HepG2 (cell line): ENCODE measurements at regions not wholly inside any gene's neighbourhood (a gene's known extent, or its start where the extent isn't known, plus 50 kb on each side); places are given as distances from the start of the nearest gene placed in this dataset.
A peak's percentile ranks its signal among the peaks of the same experiment; 100 is the strongest.

Source experiments
- BRD4 ChIP-seq: sonication (generic); formaldehyde crosslinking; IDR thresholded peaks from 2 replicates; pipeline ENCODE4 v1.4.0; 2020; ENCODE audit warnings: missing genetic modification reagents
- CAMTA2 ChIP-seq: sonication (generic); formaldehyde crosslinking; IDR thresholded peaks from 2 replicates; pipeline ENCODE4 v1.4.0; 2020; ENCODE audit warnings: mild to moderate bottlenecking, missing genetic modification reagents, borderline replicate concordance
- FOXK1 ChIP-seq: sonication (generic); formaldehyde crosslinking; IDR thresholded peaks from 2 replicates; pipeline ENCODE4 v1.4.0; 2020; ENCODE audit warnings: low read depth, missing genetic modification reagents, borderline replicate concordance
- GPN1 ChIP-seq: sonication (generic); formaldehyde crosslinking; IDR thresholded peaks from 2 replicates; pipeline ENCODE4 v1.5.1; 2020; ENCODE audit warnings: missing genetic modification reagents, borderline replicate concordance
- HOXA9 ChIP-seq: sonication (generic); formaldehyde crosslinking; IDR thresholded peaks from 2 replicates; pipeline ENCODE4 v1.8.1; 2022; ENCODE audit warnings: missing genetic modification reagents, mild to moderate bottlenecking, moderate library complexity, borderline replicate concordance
- KAT8 ChIP-seq: IDR thresholded peaks from 2 replicates; pipeline ENCODE4 v1.6.1; 2016; ENCODE audit warnings: missing genetic modification reagents, missing compliant biosample characterization
- KLF11 ChIP-seq: IDR thresholded peaks from 2 replicates; pipeline ENCODE4 v1.6.1; 2016; ENCODE audit warnings: missing compliant biosample characterization
- MXI1 ChIP-seq: IDR thresholded peaks from 3 replicates; pipeline ENCODE4 v1.6.1; 2012; ENCODE audit warnings: low read depth, low read length, inconsistent platforms, borderline replicate concordance
- SP2 ChIP-seq: sonication (generic); formaldehyde crosslinking; IDR thresholded peaks from 2 replicates; pipeline ENCODE4 v1.5.1; 2020; ENCODE audit warnings: mild to moderate bottlenecking, missing genetic modification reagents
- SRSF1 ChIP-seq: fragments of 200-400 bp; formaldehyde crosslinking; optimal IDR thresholded peaks from 2 replicates; pipeline ENCODE3; 2017; ENCODE audit warnings: mild to moderate bottlenecking, low read depth, low read length, moderate library complexity
- TMF1 ChIP-seq: sonication (generic); formaldehyde crosslinking; IDR thresholded peaks from 2 replicates; pipeline ENCODE4 v1.8.1; 2022; ENCODE audit warnings: low read depth, missing genetic modification reagents
- YEATS2 ChIP-seq: sonication (generic); formaldehyde crosslinking; IDR thresholded peaks from 2 replicates; pipeline ENCODE4 v1.4.0; 2020; ENCODE audit warnings: missing genetic modification reagents, borderline replicate concordance
- YEATS4 ChIP-seq: sonication (generic); formaldehyde crosslinking; IDR thresholded peaks from 2 replicates; pipeline ENCODE4 v1.4.0; 2020; ENCODE audit warnings: missing genetic modification reagents, borderline replicate concordance
- ZBTB38 ChIP-seq: sonication (generic); formaldehyde crosslinking; IDR thresholded peaks from 2 replicates; pipeline ENCODE4 v1.5.1; 2020; ENCODE audit warnings: mild to moderate bottlenecking, missing genetic modification reagents
- ZNF101 ChIP-seq: sonication (generic); formaldehyde crosslinking; IDR thresholded peaks from 2 replicates; pipeline ENCODE4 v1.4.0; 2020; ENCODE audit warnings: mild to moderate bottlenecking, low read depth, missing genetic modification reagents, borderline replicate concordance
- ZNF350 ChIP-seq: sonication (generic); formaldehyde crosslinking; IDR thresholded peaks from 2 replicates; pipeline ENCODE4 v1.4.0; 2020; ENCODE audit warnings: mild to moderate bottlenecking, low read depth, missing genetic modification reagents, borderline replicate concordance
- ZNF780A ChIP-seq: sonication (generic); formaldehyde crosslinking; IDR thresholded peaks from 2 replicates; pipeline ENCODE4 v1.8.0; 2022; ENCODE audit warnings: mild to moderate bottlenecking, missing genetic modification reagents, moderate library complexity
- ZSCAN25 ChIP-seq: sonication (generic); formaldehyde crosslinking; IDR thresholded peaks from 2 replicates; pipeline ENCODE4 v1.8.0; 2022; ENCODE audit warnings: mild to moderate bottlenecking, missing genetic modification reagents
- TF ChIP-seq, protein P1 (sequence below): IDR thresholded peaks from 2 replicates; pipeline ENCODE4 v1.6.1; 2016; ENCODE audit warnings: missing compliant biosample characterization, missing genetic modification reagents, borderline replicate concordance
- TF ChIP-seq, protein P2 (sequence below): sonication (generic); formaldehyde crosslinking; IDR thresholded peaks from 2 replicates; pipeline ENCODE4 v1.4.0; 2020; ENCODE audit warnings: missing genetic modification reagents
- TF ChIP-seq, protein P3 (sequence below): sonication (generic); IDR thresholded peaks from 2 replicates; pipeline ENCODE4 v1.6.1; 2016; ENCODE audit warnings: low read depth, borderline replicate concordance
- TF ChIP-seq, protein P4 (sequence below): sonication (generic); formaldehyde crosslinking; IDR thresholded peaks from 2 replicates; pipeline ENCODE4 v1.4.0; 2020; ENCODE audit warnings: missing genetic modification reagents, borderline replicate concordance

DNA sequence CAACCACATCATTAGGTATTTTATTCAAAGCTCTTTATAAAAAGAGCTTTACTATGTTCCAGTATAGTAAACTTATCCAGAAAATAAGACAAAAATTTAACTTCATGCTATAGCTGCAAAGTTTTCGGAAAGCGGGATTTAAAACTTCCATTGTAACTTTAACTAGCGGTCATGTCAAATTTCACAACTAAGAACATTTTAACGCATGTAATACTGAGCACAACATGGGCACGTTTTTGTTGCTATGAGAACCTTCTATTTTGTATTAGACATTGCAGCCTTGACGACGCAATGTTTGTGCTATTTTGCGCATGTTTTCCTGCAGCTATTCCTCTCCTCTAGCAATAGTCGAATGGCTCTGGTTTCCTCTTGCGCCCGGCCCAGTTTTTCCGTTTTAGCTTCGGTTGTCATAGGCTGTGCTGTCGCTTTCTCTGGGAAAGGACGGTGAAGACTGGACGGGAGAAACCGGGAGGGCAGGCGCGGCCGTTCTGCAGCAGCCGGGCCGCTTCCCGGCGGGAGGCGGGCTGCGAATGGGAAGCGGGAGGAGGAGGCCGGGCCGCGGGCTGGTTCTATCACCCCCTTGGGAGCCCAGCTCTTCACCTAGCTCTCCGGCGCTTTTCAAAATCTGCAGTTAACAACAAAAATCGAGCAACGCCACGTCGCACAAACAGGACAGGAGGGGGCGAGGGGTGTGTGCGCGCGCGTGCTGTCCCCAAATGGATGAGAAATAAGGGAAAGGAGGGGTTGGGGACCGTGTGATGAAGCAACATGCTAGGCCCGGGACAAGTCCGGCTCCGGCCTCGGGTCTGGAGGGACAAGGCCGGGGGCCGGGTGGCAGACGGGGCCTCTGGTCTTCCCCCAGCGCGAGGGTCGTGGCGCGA, 105.3 kb upstream of the HNRNPU start (continued):
- TF ChIP-seq ZSCAN25 (CRISPR knock-in tag) (peak; percentile 67), YEATS4 (peak; percentile 75), MXI1 (peak; percentile 64; the same call in 1 of the 3 replicates), BRD4 (0 out of 2 replicates have a peak, but pooled peaks have one; percentile 15), YEATS2 (CRISPR knock-in tag) (peak; percentile 68; the same call in 1 of the 2 replicates), CAMTA2 (CRISPR knock-in tag) (no peak), TMF1 (CRISPR knock-in tag) (peak; percentile 17; the same call in 1 of the 2 replicates), ZBTB38 (peak; percentile 59; the same call in 1 of the 2 replicates), KAT8 (peak; percentile 40; the same call in 1 of the 2 replicates), SRSF1 (peak; percentile 90), ZNF780A (CRISPR knock-in tag) (peak; percentile 54; the same call in 1 of the 2 replicates), KLF11 (0 out of 2 replicates have a peak, but pooled peaks have one; percentile 15), ZNF350 (CRISPR knock-in tag) (peak; percentile 78; the same call in 1 of the 2 replicates), FOXK1 (CRISPR knock-in tag) (no peak), SP2 (CRISPR knock-in tag) (no peak), GPN1 (CRISPR knock-in tag) (no peak), HOXA9 (CRISPR knock-in tag) (0 out of 2 replicates have a peak, but pooled peaks have one; percentile 7), ZNF101 (0 out of 2 replicates have a peak, but pooled peaks have one; percentile 4)
- TF ChIP-seq, protein P1, sequence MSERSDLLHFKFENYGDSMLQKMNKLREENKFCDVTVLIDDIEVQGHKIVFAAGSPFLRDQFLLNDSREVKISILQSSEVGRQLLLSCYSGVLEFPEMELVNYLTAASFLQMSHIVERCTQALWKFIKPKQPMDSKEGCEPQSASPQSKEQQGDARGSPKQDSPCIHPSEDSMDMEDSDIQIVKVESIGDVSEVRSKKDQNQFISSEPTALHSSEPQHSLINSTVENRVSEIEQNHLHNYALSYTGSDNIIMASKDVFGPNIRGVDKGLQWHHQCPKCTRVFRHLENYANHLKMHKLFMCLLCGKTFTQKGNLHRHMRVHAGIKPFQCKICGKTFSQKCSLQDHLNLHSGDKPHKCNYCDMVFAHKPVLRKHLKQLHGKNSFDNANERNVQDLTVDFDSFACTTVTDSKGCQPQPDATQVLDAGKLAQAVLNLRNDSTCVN (CRISPR knock-in tag), result 0 out of 2 replicates have a peak, but pooled peaks have one; percentile 31
- TF ChIP-seq, protein P2, sequence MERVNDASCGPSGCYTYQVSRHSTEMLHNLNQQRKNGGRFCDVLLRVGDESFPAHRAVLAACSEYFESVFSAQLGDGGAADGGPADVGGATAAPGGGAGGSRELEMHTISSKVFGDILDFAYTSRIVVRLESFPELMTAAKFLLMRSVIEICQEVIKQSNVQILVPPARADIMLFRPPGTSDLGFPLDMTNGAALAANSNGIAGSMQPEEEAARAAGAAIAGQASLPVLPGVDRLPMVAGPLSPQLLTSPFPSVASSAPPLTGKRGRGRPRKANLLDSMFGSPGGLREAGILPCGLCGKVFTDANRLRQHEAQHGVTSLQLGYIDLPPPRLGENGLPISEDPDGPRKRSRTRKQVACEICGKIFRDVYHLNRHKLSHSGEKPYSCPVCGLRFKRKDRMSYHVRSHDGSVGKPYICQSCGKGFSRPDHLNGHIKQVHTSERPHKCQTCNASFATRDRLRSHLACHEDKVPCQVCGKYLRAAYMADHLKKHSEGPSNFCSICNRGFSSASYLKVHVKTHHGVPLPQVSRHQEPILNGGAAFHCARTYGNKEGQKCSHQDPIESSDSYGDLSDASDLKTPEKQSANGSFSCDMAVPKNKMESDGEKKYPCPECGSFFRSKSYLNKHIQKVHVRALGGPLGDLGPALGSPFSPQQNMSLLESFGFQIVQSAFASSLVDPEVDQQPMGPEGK (CRISPR knock-in tag), result peak; percentile 71; the same call in 1 of the 2 replicates
- TF ChIP-seq, protein P3, sequence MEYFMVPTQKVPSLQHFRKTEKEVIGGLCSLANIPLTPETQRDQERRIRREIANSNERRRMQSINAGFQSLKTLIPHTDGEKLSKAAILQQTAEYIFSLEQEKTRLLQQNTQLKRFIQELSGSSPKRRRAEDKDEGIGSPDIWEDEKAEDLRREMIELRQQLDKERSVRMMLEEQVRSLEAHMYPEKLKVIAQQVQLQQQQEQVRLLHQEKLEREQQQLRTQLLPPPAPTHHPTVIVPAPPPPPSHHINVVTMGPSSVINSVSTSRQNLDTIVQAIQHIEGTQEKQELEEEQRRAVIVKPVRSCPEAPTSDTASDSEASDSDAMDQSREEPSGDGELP, result no peak
- TF ChIP-seq, protein P4, sequence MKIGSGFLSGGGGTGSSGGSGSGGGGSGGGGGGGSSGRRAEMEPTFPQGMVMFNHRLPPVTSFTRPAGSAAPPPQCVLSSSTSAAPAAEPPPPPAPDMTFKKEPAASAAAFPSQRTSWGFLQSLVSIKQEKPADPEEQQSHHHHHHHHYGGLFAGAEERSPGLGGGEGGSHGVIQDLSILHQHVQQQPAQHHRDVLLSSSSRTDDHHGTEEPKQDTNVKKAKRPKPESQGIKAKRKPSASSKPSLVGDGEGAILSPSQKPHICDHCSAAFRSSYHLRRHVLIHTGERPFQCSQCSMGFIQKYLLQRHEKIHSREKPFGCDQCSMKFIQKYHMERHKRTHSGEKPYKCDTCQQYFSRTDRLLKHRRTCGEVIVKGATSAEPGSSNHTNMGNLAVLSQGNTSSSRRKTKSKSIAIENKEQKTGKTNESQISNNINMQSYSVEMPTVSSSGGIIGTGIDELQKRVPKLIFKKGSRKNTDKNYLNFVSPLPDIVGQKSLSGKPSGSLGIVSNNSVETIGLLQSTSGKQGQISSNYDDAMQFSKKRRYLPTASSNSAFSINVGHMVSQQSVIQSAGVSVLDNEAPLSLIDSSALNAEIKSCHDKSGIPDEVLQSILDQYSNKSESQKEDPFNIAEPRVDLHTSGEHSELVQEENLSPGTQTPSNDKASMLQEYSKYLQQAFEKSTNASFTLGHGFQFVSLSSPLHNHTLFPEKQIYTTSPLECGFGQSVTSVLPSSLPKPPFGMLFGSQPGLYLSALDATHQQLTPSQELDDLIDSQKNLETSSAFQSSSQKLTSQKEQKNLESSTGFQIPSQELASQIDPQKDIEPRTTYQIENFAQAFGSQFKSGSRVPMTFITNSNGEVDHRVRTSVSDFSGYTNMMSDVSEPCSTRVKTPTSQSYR (CRISPR knock-in tag), result 0 out of 2 replicates have a peak, but pooled peaks have one; percentile 1
